H1 (cell line): ENCODE measurements at regions not wholly inside any gene's neighbourhood (a gene's known extent, or its start where the extent isn't known, plus 50 kb on each side); places are given as distances from the start of the nearest gene placed in this dataset.

ENCODE experiments used
- CBX8 ChIP-seq: fragments of 300-800, 300-1000 bp; sonication (generic); IDR thresholded peaks from 2 replicates; pipeline ENCODE4 v1.7.1; 2016; ENCODE audit warnings: low read depth, low read length, borderline replicate concordance
- CEBPB ChIP-seq: IDR thresholded peaks from 2 replicates; pipeline ENCODE4 v1.6.1; 2012; ENCODE audit warnings: low read depth, low read length
- EZH2 ChIP-seq: fragments of 200-600 bp; sonication (generic); IDR thresholded peaks from 2 replicates; pipeline ENCODE4 v1.7.1; 2012; ENCODE audit warnings: low read depth, mild to moderate bottlenecking, moderate library complexity, low read length, inconsistent platforms; ENCODE audit not compliant: severe bottlenecking
- HDAC2 ChIP-seq, 2 experiments: fragments of 300-600 bp in 1 of 2; sonication (generic) in 1 of 2; IDR thresholded peaks; 2 replicates each; pipeline ENCODE4 v1.6.1; 2011 to 2012; ENCODE audit warnings: low read depth in 2 of 2, low read length in 2 of 2, mild to moderate bottlenecking in 2 of 2, moderate library complexity in 2 of 2, borderline replicate concordance in 1 of 2, inconsistent platforms in 1 of 2
- HDAC6 ChIP-seq: IDR thresholded peaks from one replicate; pipeline ENCODE4 v1.7.1; 2012; ENCODE audit warnings: low read depth, mild to moderate bottlenecking, inconsistent platforms, low read length, moderate library complexity
- KDM4A ChIP-seq: IDR thresholded peaks from one replicate; pipeline ENCODE4 v1.7.1; 2012; ENCODE audit warnings: low read depth, mild to moderate bottlenecking, moderate library complexity, low read length, inconsistent platforms; ENCODE audit not compliant: severe bottlenecking
- NANOG ChIP-seq: IDR thresholded peaks from 2 replicates; pipeline ENCODE4 v1.6.1; 2011; ENCODE audit warnings: low read length, low read depth, mild to moderate bottlenecking, inconsistent platforms; ENCODE audit not compliant: insufficient read depth, poor library complexity, severe bottlenecking
- POU5F1 ChIP-seq: IDR thresholded peaks from 2 replicates; pipeline ENCODE4 v1.6.1; 2011; ENCODE audit warnings: low read depth, mild to moderate bottlenecking, low read length, moderate library complexity
- RBBP5 ChIP-seq: IDR thresholded peaks from 2 replicates; pipeline ENCODE4 v1.7.1; 2012; ENCODE audit warnings: low read depth, mild to moderate bottlenecking, inconsistent platforms, low read length, moderate library complexity, borderline replicate concordance
- RFX5 ChIP-seq: IDR thresholded peaks from 2 replicates; pipeline ENCODE4 v1.6.1; 2011; ENCODE audit warnings: low read depth, low read length, improper control_type of control experiment, borderline replicate concordance
- RNF2 ChIP-seq: fragments of 200-900, 300-1000 bp; sonication (generic); IDR thresholded peaks from 2 replicates; pipeline ENCODE4 v1.7.1; 2016; ENCODE audit warnings: borderline replicate concordance, low read depth, mild to moderate bottlenecking, antibody characterized with exemption, low read length; ENCODE audit not compliant: poor library complexity, severe bottlenecking; ENCODE audit errors: missing control alignments
- RXRA ChIP-seq: IDR thresholded peaks from 2 replicates; pipeline ENCODE4 v1.6.1; 2011; ENCODE audit warnings: low read depth, mild to moderate bottlenecking, low read length, moderate library complexity; ENCODE audit not compliant: insufficient read depth
- SAP30 ChIP-seq: fragments of 300-600 bp; sonication (generic); IDR thresholded peaks from 2 replicates; pipeline ENCODE4 v1.7.1; 2012; ENCODE audit warnings: low read length, moderate library complexity, mild to moderate bottlenecking, inconsistent platforms; ENCODE audit not compliant: insufficient read depth, insufficient replicate concordance
- SUZ12 ChIP-seq: fragments of 200-600 bp; sonication (generic); IDR thresholded peaks from 2 replicates; pipeline ENCODE4 v1.6.1; 2012; ENCODE audit warnings: mild to moderate bottlenecking, inconsistent platforms, low read length, moderate library complexity, mixed read lengths
- TAF1 ChIP-seq: IDR thresholded peaks from 2 replicates; pipeline ENCODE4 v1.6.1; 2011; ENCODE audit warnings: mild to moderate bottlenecking, low read depth, low read length
- TAF7 ChIP-seq: optimal IDR thresholded peaks from 2 replicates; pipeline ENCODE3; 2011; ENCODE audit warnings: low read depth, mild to moderate bottlenecking, inconsistent platforms, low read length, moderate library complexity, borderline replicate concordance
- TCF12 ChIP-seq: IDR thresholded peaks from 2 replicates; pipeline ENCODE4 v1.6.1; 2011; ENCODE audit warnings: low read depth, mild to moderate bottlenecking, low read length
- YY1 ChIP-seq: IDR thresholded peaks from 2 replicates; pipeline ENCODE4 v1.6.1; 2011; ENCODE audit warnings: low read depth, mild to moderate bottlenecking, low read length
- ZNF274 ChIP-seq: IDR thresholded peaks from 2 replicates; pipeline ENCODE4 v1.7.0; 2012; ENCODE audit warnings: low read length, borderline replicate concordance; ENCODE audit errors: extremely low read depth

DNA sequence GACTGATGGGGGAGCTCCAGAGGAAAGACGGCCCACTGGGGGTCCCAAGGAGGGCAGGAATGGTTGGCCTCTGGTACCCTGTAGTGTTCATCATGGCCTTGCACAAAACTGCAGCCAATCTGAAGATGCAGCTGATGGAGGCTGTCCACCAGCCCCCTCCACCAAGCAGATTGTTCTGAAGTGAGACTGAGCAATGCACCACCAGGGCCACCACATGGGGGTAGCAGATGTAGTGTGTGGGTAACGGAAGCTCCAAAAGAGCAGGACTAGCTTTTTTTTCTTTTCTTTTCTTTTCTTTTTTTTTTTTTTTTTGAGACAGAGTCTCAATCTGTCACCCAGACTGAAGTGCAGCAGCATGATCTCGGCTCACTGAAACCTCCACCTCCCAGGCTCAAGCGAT lies 181.0 kb upstream of the MYLIP start (continued):
- TF ChIP-seq YY1 (no peak), POU5F1 (no peak), CBX8 (no peak), EZH2 (no peak), KDM4A (no peak), ZNF274 (no peak), TCF12 (no peak), TAF1 (no peak), TAF7 (no peak), RFX5 (no peak), HDAC2 (IDR thresholded peaks at IDR 0.05; ENCODE audit: borderline replicate concordance in 1 of 2, low read depth in 2 of 2, low read length in 2 of 2) (no peak), CEBPB (no peak), RXRA (no peak), RBBP5 (no peak), RNF2 (no peak), HDAC6 (no peak), NANOG (no peak), SUZ12 (no peak), SAP30 (no peak)
